C4-2B (cell line): ENCODE measurements at regions not wholly inside any gene's neighbourhood (a gene's known extent, or its start where the extent isn't known, plus 50 kb on each side); places are given as distances from the start of the nearest gene placed in this dataset.
"Not testable (repeated sequence)": the region's sequence is repeated elsewhere in the genome, so short reads cannot be mapped to it uniquely, and the experiment has no call there.

ENCODE experiments used
- ZFX ChIP-seq: fragments of 450-650 bp; IDR thresholded peaks from 2 replicates; pipeline ENCODE4 v1.6.1; 2017
- TF ChIP-seq, protein P1 (sequence below): fragments of 450-650 bp; conservative IDR thresholded peaks from 2 replicates; pipeline ENCODE4 v1.5.1; 2017; ENCODE audit warnings: mild to moderate bottlenecking

- TF ChIP-seq, protein P1, sequence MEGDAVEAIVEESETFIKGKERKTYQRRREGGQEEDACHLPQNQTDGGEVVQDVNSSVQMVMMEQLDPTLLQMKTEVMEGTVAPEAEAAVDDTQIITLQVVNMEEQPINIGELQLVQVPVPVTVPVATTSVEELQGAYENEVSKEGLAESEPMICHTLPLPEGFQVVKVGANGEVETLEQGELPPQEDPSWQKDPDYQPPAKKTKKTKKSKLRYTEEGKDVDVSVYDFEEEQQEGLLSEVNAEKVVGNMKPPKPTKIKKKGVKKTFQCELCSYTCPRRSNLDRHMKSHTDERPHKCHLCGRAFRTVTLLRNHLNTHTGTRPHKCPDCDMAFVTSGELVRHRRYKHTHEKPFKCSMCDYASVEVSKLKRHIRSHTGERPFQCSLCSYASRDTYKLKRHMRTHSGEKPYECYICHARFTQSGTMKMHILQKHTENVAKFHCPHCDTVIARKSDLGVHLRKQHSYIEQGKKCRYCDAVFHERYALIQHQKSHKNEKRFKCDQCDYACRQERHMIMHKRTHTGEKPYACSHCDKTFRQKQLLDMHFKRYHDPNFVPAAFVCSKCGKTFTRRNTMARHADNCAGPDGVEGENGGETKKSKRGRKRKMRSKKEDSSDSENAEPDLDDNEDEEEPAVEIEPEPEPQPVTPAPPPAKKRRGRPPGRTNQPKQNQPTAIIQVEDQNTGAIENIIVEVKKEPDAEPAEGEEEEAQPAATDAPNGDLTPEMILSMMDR = not testable (repeated sequence)
- TF ChIP-seq ZFX = not testable (repeated sequence)
Measured at GRCh38 chr9:64017666-64018065, 1267.3 kb downstream of the FOXD4L5 start.
